ENCODE measurements at regions not wholly inside any gene's neighbourhood (a gene's known extent, or its start where the extent isn't known, plus 50 kb on each side); places are given as distances from the start of the nearest gene placed in this dataset.

- Mint-ChIP-seq H3K36me3 (ENCODE audit: insufficient read depth) (no peaks in the 10 kb centered on the region), H3K27me3 (no peaks in the 10 kb centered on the region), H3K4me1 (ENCODE audit: low read depth) (no peaks in the 10 kb centered on the region), H3K27ac (no peak overlapping the region), H3K9me3 (ENCODE audit: low read depth) (no peaks in the 10 kb centered on the region), H3K4me3 (ENCODE audit: low read depth) (no peak overlapping the region)
- TF ChIP-seq, protein P1, sequence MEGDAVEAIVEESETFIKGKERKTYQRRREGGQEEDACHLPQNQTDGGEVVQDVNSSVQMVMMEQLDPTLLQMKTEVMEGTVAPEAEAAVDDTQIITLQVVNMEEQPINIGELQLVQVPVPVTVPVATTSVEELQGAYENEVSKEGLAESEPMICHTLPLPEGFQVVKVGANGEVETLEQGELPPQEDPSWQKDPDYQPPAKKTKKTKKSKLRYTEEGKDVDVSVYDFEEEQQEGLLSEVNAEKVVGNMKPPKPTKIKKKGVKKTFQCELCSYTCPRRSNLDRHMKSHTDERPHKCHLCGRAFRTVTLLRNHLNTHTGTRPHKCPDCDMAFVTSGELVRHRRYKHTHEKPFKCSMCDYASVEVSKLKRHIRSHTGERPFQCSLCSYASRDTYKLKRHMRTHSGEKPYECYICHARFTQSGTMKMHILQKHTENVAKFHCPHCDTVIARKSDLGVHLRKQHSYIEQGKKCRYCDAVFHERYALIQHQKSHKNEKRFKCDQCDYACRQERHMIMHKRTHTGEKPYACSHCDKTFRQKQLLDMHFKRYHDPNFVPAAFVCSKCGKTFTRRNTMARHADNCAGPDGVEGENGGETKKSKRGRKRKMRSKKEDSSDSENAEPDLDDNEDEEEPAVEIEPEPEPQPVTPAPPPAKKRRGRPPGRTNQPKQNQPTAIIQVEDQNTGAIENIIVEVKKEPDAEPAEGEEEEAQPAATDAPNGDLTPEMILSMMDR (IDR thresholded peaks at IDR 0.05; ENCODE audit: unreplicated experiment), result no peak
- no peak for DNase-seq (ENCODE audit: low spot score, unreplicated experiment)
Observed at GRCh38 chr7:85972504-85973141, 671.1 kb upstream of the GRM3 start.

GRCh38 chr7:85954961-85955360 is 688.7 kb upstream of the GRM3 start:
- Mint-ChIP-seq H3K4me3 (ENCODE audit: low read depth) (no peak overlapping the region), H3K27me3 (no peaks in the 10 kb centered on the region), H3K27ac (no peak overlapping the region), H3K9me3 (ENCODE audit: low read depth) (no peaks in the 10 kb centered on the region), H3K36me3 (ENCODE audit: insufficient read depth) (no peaks in the 10 kb centered on the region), H3K4me1 (ENCODE audit: low read depth) (no peaks in the 10 kb centered on the region)
- TF ChIP-seq, protein P1 (IDR thresholded peaks at IDR 0.05; ENCODE audit: unreplicated experiment), result no peak
- DNase-seq (ENCODE audit: low spot score, unreplicated experiment), result no peak

DNA sequence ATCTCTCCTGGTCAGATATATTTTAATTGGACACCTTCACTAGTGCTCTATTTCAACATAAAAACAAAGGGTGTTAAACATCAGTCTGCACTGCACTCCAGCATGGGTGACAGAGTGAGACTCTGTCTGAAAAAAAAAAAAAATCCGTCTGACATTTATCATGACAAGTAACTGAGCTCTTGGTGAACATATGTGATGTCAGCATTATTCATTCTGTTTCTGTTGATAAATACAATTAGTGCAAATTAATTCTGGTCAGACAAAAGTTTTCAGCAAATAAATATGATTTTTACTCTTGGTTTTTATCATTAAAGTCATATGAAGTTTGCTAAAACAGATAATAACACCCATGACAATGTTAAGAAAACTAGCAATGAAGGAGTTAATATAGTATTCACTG is 692.8 kb upstream of the GRM3 start:
- TF ChIP-seq, protein P1 (IDR thresholded peaks at IDR 0.05; ENCODE audit: unreplicated experiment), result no peak
- no peak for DNase-seq (ENCODE audit: low spot score, unreplicated experiment)
- H3K36me3 Mint-ChIP-seq (ENCODE audit: insufficient read depth), result no peaks in the 10 kb centered on the region
- H3K27ac Mint-ChIP-seq, result no peak overlapping the region
- H3K4me1 Mint-ChIP-seq (ENCODE audit: low read depth), result no peaks in the 10 kb centered on the region
- no peak overlapping the region for H3K4me3 Mint-ChIP-seq (ENCODE audit: low read depth)
- H3K9me3 Mint-ChIP-seq (ENCODE audit: low read depth), result peaks cover 12% of the 10 kb centered on the region
- no peaks in the 10 kb centered on the region for H3K27me3 Mint-ChIP-seq

DNA sequence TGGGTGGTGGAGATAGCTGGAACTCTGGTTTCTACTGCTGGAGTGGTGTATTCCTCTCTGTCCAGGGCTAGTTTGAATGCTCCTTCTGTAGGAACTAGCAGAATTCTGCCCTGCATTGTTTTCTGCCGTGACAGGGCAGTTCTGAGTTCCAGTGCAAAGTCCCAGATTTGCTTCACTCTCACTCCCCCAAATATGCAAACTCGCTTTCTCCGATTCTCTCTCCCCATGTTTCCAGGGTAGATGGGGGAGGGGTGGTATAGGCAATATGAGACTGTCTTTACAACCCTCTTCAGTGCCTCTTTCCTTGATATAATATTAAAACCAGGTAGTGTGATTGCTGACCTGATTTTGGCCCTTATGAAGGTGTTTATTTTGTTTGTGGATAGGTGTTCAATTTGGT is 693.3 kb upstream of the GRM3 start:
- no peaks in the 10 kb centered on the region for H3K4me1 Mint-ChIP-seq (ENCODE audit: low read depth)
- TF ChIP-seq, protein P1 (IDR thresholded peaks at IDR 0.05; ENCODE audit: unreplicated experiment), result no peak
- H3K27ac Mint-ChIP-seq, result no peak overlapping the region
- no peaks in the 10 kb centered on the region for H3K27me3 Mint-ChIP-seq
- H3K9me3 Mint-ChIP-seq (ENCODE audit: low read depth), result peaks cover 15% of the 10 kb centered on the region
- no peak for DNase-seq (ENCODE audit: low spot score, unreplicated experiment)
- H3K36me3 Mint-ChIP-seq (ENCODE audit: insufficient read depth), result no peaks in the 10 kb centered on the region
- no peak overlapping the region for H3K4me3 Mint-ChIP-seq (ENCODE audit: low read depth)

- Mint-ChIP-seq H3K9me3 (ENCODE audit: low read depth) (peaks cover 16% of the 10 kb centered on the region), H3K27ac (no peak overlapping the region), H3K4me3 (ENCODE audit: low read depth) (no peak overlapping the region), H3K27me3 (no peaks in the 10 kb centered on the region), H3K36me3 (ENCODE audit: insufficient read depth) (no peaks in the 10 kb centered on the region), H3K4me1 (ENCODE audit: low read depth) (peaks cover 2% of the 10 kb centered on the region)
- no peak for DNase-seq (ENCODE audit: low spot score, unreplicated experiment)
- TF ChIP-seq, protein P1 (IDR thresholded peaks at IDR 0.05; ENCODE audit: unreplicated experiment), result no peak
Observed at GRCh38 chr7:85947767-85948166, 695.9 kb upstream of the GRM3 start.
